ENCODE measurements at regions not wholly inside any gene's neighbourhood (a gene's known extent, or its start where the extent isn't known, plus 50 kb on each side); places are given as distances from the start of the nearest gene placed in this dataset.

DNA sequence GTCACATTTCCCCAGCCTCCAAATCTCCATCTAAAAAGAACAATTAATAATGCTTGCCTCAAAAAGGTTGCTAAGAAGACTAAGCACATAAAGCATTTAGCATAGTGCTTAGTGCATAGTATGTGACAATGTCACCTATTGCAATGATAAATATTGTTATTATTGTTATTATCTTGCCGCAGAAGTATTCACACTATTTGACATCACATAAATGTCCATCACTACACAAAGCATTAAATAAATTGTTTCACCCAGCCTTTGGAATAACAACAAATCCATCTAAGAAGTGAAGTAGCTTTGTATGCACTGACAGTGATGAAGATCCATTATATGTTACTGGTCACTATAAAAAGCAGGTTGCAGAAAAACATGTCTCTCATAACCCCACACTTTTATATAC is 2263.9 kb upstream of the WWC1 start:
- TF ChIP-seq, protein P1, sequence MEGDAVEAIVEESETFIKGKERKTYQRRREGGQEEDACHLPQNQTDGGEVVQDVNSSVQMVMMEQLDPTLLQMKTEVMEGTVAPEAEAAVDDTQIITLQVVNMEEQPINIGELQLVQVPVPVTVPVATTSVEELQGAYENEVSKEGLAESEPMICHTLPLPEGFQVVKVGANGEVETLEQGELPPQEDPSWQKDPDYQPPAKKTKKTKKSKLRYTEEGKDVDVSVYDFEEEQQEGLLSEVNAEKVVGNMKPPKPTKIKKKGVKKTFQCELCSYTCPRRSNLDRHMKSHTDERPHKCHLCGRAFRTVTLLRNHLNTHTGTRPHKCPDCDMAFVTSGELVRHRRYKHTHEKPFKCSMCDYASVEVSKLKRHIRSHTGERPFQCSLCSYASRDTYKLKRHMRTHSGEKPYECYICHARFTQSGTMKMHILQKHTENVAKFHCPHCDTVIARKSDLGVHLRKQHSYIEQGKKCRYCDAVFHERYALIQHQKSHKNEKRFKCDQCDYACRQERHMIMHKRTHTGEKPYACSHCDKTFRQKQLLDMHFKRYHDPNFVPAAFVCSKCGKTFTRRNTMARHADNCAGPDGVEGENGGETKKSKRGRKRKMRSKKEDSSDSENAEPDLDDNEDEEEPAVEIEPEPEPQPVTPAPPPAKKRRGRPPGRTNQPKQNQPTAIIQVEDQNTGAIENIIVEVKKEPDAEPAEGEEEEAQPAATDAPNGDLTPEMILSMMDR (IDR thresholded peaks at IDR 0.05; ENCODE audit: poor library complexity), result no peak
- TF ChIP-seq EZH2 (IDR thresholded peaks at IDR 0.05; ENCODE audit: borderline replicate concordance) (no peak), EZH2phosphoT487 (IDR thresholded peaks at IDR 0.05; ENCODE audit: low read depth, severe bottlenecking, unreplicated experiment) (no peak)

Measured in hepatocyte (in vitro differentiated cells).